HG03039 (cell line): ENCODE measurements at regions not wholly inside any gene's neighbourhood (a gene's known extent, or its start where the extent isn't known, plus 50 kb on each side); places are given as distances from the start of the nearest gene placed in this dataset.

Source experiments
- ATAC-seq: cut with Tn5 transposase; IDR thresholded peaks from one replicate; pipeline ENCODE4 v1.9.1; 2021; ENCODE audit warnings: mild to moderate bottlenecking, moderate library complexity; ENCODE audit not compliant: unreplicated experiment

- no peak for ATAC-seq
These were observed 538.5 kb upstream of the WWC1 start for GRCh38 chr5:167752936-167753335.

- ATAC-seq, result no peak
These were observed 537.5 kb upstream of the WWC1 start for GRCh38 chr5:167753725-167754490.

GRCh38 chr5:167754501-167755021 lies 536.9 kb upstream of the WWC1 start:
- ATAC-seq, result no peak

- no peak for ATAC-seq
These were observed 536.0 kb upstream of the WWC1 start for GRCh38 chr5:167755420-167755819.

GRCh38 chr5:167759057-167759821 lies 532.2 kb upstream of the WWC1 start:
- ATAC-seq, result no peak

GRCh38 chr5:167763772-167764171 lies 527.7 kb upstream of the WWC1 start:
- ATAC-seq, result no peak

GRCh38 chr5:167764641-167765289 lies 526.7 kb upstream of the WWC1 start:
- ATAC-seq, result no peak

- no peak for ATAC-seq
These were observed 526.1 kb upstream of the WWC1 start for GRCh38 chr5:167765352-167765751.

- no peak for ATAC-seq
These were observed 524.5 kb upstream of the WWC1 start for GRCh38 chr5:167766957-167767356.

GRCh38 chr5:167767795-167768194 lies 523.6 kb upstream of the WWC1 start:
- no peak for ATAC-seq

- ATAC-seq, result no peak
These were observed 521.5 kb upstream of the WWC1 start for GRCh38 chr5:167769846-167770413.

- ATAC-seq, result no peak
These were observed 521.0 kb upstream of the WWC1 start for GRCh38 chr5:167770461-167770860.

- no peak for ATAC-seq
These were observed 519.9 kb upstream of the WWC1 start for GRCh38 chr5:167771571-167771970.

GRCh38 chr5:167773668-167774301 lies 517.7 kb upstream of the WWC1 start:
- ATAC-seq, result no peak

GRCh38 chr5:167777746-167778145 lies 513.7 kb upstream of the WWC1 start:
- no peak for ATAC-seq

- no peak for ATAC-seq
These were observed 513.2 kb upstream of the WWC1 start for GRCh38 chr5:167778228-167778627.

- no peak for ATAC-seq
These were observed 511.8 kb upstream of the WWC1 start for GRCh38 chr5:167779644-167780043.

- ATAC-seq, result no peak
These were observed 511.3 kb upstream of the WWC1 start for GRCh38 chr5:167780177-167780576.

- ATAC-seq, result no peak
These were observed 508.2 kb upstream of the WWC1 start for GRCh38 chr5:167783145-167783817.

- ATAC-seq, result no peak
These were observed 506.3 kb upstream of the WWC1 start for GRCh38 chr5:167785106-167785505.
